RWPE2 (cell line): ENCODE measurements at regions not wholly inside any gene's neighbourhood (a gene's known extent, or its start where the extent isn't known, plus 50 kb on each side); places are given as distances from the start of the nearest gene placed in this dataset.

Source experiments
- ATAC-seq: fragments of 200-7000 bp; cut with Tn5 transposase; 3 replicates; pipeline ENCODE4 v1.9.1; 2021; ENCODE audit warnings: low read depth
- DNase-seq: peaks from one replicate; pipeline ENCODE4 v3.0.0-alpha.2; 2020; ENCODE audit warnings: low spot score
- H3K27ac ChIP-seq: fragments of 450-650 bp; 2 replicates; pipeline ENCODE4 v1.5.1; 2017; ENCODE audit warnings: mild to moderate bottlenecking; ENCODE audit not compliant: poor library complexity, severe bottlenecking
- H3K27me3 ChIP-seq: fragments of 250-450 bp; sonication (Bioruptor Pico); 2 replicates; pipeline ENCODE4 v1.5.1; 2021; ENCODE audit warnings: mild to moderate bottlenecking, moderate library complexity; ENCODE audit not compliant: insufficient read depth, poor library complexity, severe bottlenecking
- H3K36me3 ChIP-seq: fragments of 250-450 bp; sonication (Bioruptor Pico); 2 replicates; pipeline ENCODE4 v1.5.1; 2020; ENCODE audit warnings: low read depth, mild to moderate bottlenecking, moderate library complexity
- H3K4me1 ChIP-seq: fragments of 250-450 bp; sonication (Bioruptor Pico); 2 replicates; pipeline ENCODE4 v1.5.1; 2021; ENCODE audit warnings: mild to moderate bottlenecking, moderate library complexity; ENCODE audit not compliant: insufficient read depth, poor library complexity, severe bottlenecking
- H3K4me3 ChIP-seq: fragments of 250-450 bp; sonication (Bioruptor Pico); 2 replicates; pipeline ENCODE4 v1.5.1; 2021; ENCODE audit warnings: mild to moderate bottlenecking, moderate library complexity; ENCODE audit not compliant: severe bottlenecking
- H3K9me3 ChIP-seq: fragments of 250-450 bp; sonication (Bioruptor Pico); 2 replicates; pipeline ENCODE4 v1.5.1; 2021; ENCODE audit warnings: mild to moderate bottlenecking, moderate library complexity; ENCODE audit not compliant: severe bottlenecking
- TF ChIP-seq, protein P1 (sequence below): fragments of 450-650 bp; IDR thresholded peaks from one replicate; pipeline ENCODE4 v1.5.1; 2017; ENCODE audit warnings: mild to moderate bottlenecking, moderate library complexity; ENCODE audit not compliant: poor library complexity, severe bottlenecking

GRCh38 chr2:150351922-150352321 lies 135.5 kb downstream of the RND3 start:
- Histone ChIP-seq H3K4me1 (no peaks in the 10 kb centered on the region), H3K27me3 (no peaks in the 10 kb centered on the region), H3K4me3 (no peak overlapping the region), H3K36me3 (no peaks in the 10 kb centered on the region), H3K27ac (no peak overlapping the region), H3K9me3 (no peaks in the 10 kb centered on the region)
- TF ChIP-seq, protein P1, sequence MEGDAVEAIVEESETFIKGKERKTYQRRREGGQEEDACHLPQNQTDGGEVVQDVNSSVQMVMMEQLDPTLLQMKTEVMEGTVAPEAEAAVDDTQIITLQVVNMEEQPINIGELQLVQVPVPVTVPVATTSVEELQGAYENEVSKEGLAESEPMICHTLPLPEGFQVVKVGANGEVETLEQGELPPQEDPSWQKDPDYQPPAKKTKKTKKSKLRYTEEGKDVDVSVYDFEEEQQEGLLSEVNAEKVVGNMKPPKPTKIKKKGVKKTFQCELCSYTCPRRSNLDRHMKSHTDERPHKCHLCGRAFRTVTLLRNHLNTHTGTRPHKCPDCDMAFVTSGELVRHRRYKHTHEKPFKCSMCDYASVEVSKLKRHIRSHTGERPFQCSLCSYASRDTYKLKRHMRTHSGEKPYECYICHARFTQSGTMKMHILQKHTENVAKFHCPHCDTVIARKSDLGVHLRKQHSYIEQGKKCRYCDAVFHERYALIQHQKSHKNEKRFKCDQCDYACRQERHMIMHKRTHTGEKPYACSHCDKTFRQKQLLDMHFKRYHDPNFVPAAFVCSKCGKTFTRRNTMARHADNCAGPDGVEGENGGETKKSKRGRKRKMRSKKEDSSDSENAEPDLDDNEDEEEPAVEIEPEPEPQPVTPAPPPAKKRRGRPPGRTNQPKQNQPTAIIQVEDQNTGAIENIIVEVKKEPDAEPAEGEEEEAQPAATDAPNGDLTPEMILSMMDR = no peak
- DNase-seq = no peak
- no peak for ATAC-seq

DNA sequence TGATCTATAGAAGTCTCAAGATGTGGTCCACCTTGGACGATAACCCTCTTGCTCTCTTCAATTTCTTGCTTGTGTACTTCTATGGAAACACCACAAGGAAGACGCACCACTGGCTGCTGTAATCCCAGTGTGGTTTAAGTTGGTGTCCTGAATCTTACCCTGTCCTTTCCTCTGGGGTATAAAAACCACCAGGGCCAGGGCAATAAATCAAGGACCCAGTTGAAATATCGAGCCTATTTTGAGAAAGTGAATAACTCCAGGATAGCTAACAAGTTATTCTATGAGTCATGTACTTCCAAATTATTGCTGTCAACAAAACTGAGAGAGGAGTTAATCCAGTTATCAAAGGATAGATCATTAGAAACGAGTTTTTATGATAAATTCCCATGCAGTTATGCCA lies 137.0 kb downstream of the RND3 start:
- H3K36me3 ChIP-seq = no peaks in the 10 kb centered on the region
- H3K27me3 ChIP-seq = no peaks in the 10 kb centered on the region
- TF ChIP-seq, protein P1 = no peak
- no peak overlapping the region for H3K27ac ChIP-seq
- H3K9me3 ChIP-seq = no peaks in the 10 kb centered on the region
- no peaks in the 10 kb centered on the region for H3K4me1 ChIP-seq
- ATAC-seq (no peak), DNase-seq (no peak)
- no peak overlapping the region for H3K4me3 ChIP-seq

DNA sequence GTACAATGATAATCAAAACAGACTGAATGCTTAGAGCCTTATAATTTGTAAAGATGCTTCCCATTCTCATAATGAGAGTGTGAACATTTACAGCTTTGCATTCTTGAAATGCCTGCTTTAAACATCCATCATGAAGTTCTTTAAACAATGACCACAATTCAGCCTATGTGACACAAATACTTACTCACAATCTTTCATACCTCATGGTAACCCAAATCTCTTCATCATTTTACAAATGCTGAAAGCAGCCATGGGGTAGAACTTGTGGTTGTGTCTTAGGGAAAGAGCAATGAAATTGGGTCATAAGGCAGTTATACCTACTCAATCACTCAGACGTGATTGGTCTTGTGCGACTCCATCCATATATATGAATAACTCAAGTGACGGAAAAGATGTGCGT lies 140.7 kb downstream of the RND3 start:
- no peak overlapping the region for H3K27ac ChIP-seq
- TF ChIP-seq, protein P1 = no peak
- H3K4me3 ChIP-seq = no peak overlapping the region
- no peak for ATAC-seq
- H3K9me3 ChIP-seq = no peaks in the 10 kb centered on the region
- H3K36me3 ChIP-seq = no peaks in the 10 kb centered on the region
- DNase-seq = no peak
- no peaks in the 10 kb centered on the region for H3K4me1 ChIP-seq
- H3K27me3 ChIP-seq = no peaks in the 10 kb centered on the region

DNA sequence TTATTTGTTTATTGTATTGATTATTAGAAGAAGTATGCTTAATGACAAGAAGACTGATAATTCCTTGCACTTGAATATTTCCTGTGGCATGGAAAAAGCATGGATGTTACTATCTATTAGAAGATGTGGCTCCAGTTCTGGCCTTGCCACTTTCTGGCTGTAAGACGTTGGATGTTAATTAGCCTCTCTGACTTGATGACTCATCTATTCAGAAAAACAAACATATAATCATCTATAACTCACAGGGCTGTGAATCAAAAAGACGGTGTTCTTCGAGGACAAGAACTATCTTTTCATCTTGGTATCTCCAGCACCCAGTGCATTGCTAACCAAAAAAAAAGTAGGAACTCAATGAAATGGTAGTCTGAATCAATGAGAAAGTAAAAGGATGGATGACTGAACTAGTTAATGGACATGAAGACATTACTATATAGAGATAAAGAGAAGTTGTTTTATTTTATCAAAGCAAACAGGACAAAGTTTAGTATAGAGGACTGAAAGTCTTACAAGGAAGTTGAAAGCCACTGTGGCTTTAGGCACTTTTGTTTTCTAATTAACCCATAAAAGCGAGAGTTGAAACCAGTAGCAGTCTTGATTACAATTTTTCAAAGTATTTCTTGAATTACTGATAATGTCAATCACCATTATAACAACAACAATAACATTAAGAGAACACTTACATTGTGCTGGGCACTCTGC lies 145.3 kb downstream of the RND3 start:
- no peak for DNase-seq

DNA sequence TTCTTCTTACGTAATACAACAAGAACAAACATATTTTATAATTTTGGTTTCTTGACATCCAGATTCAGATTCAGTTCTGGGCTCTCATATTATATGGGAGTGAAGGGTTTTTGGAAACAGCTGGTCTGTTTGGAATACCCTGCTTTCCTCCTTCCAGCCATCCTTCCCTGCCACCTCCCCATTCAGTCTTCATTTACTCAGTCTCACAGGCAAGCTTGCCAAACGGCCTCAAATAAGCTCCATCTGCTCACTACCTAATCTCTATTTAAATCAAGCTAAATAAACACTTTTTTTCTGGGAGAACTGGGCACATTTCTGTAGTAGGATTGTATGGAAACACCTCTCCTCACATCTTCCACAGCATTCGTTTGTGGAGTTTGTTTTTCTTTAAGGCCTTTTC lies 147.5 kb downstream of the RND3 start:
- TF ChIP-seq, protein P1 = no peak
- Histone ChIP-seq H3K36me3 (no peaks in the 10 kb centered on the region), H3K9me3 (no peaks in the 10 kb centered on the region)

More for the DNA sequence above, 145.3 kb downstream of the RND3 start:
- Histone ChIP-seq H3K36me3 (no peaks in the 10 kb centered on the region), H3K4me3 (no peak overlapping the region), H3K4me1 (no peaks in the 10 kb centered on the region), H3K9me3 (no peaks in the 10 kb centered on the region), H3K27ac (no peak overlapping the region), H3K27me3 (no peaks in the 10 kb centered on the region)
- ATAC-seq = no peak
- TF ChIP-seq, protein P1 = no peak

More for the DNA sequence above, 147.5 kb downstream of the RND3 start:
- Histone ChIP-seq H3K27ac (no peak overlapping the region), H3K4me3 (no peak overlapping the region), H3K27me3 (no peaks in the 10 kb centered on the region), H3K4me1 (no peaks in the 10 kb centered on the region)
- DNase-seq = no peak
- ATAC-seq = no peak
